B cell (primary cell): ENCODE measurements at regions not wholly inside any gene's neighbourhood (a gene's known extent, or its start where the extent isn't known, plus 50 kb on each side); places are given as distances from the start of the nearest gene placed in this dataset.

Source experiments
- ATAC-seq: fragments of 200-7000 bp; cut with Tn5 transposase; one replicate; pipeline ENCODE4 v1.10.0; 2021; ENCODE audit warnings: low read depth, mild to moderate bottlenecking, moderate number of reproducible peaks, moderate library complexity
- CTCF ChIA-PET: fragments of 350-600 bp; sonication (Branson Sonifier 250); formaldehyde crosslinking; loops from one replicate; lab custom pipeline; 2021; ENCODE audit warnings: antibody characterized with exemption, inconsistent platforms; lab: Charles Lee
- POLR2A ChIA-PET: fragments of 350-600 bp; sonication (Branson Sonifier 250); formaldehyde crosslinking; loops from one replicate; lab custom pipeline; 2021; ENCODE audit warnings: antibody characterized with exemption; lab: Charles Lee
- DNase-seq: peaks from one replicate; pipeline ENCODE4 v3.0.0; 2013
- H2AFZ ChIP-seq: 2 replicates; pipeline ENCODE4 v1.6.1; 2012; ENCODE audit warnings: mild to moderate bottlenecking, low read depth, low read length; ENCODE audit not compliant: insufficient read depth, poor library complexity, severe bottlenecking
- H3K27ac ChIP-seq, 2 donors: 1 replicate in 1 of 2; 2 replicates in 1 of 2; pipeline ENCODE4 v1.5.1; 2012 to 2013; ENCODE audit warnings: low read length in 2 of 2, mild to moderate bottlenecking in 2 of 2, moderate library complexity in 1 of 2
- H3K27me3 ChIP-seq, 4 experiments: fragments of 200-600 bp in 1 of 4; sonication (generic) in 1 of 4; replicated peaks in 1 of 4; 1 replicate in 2 of 4; 2 replicates in 2 of 4; pipeline versions ENCODE4 v1.6.1 to v1.7.0; 2013 to 2016; ENCODE audit warnings: low read length in 3 of 4, mild to moderate bottlenecking in 2 of 4, mixed read lengths in 1 of 4, moderate library complexity in 1 of 4; ENCODE audit not compliant: insufficient read depth in 4 of 4, control insufficient read depth in 3 of 4; ENCODE audit errors: control extremely low read depth in 1 of 4
- H3K36me3 ChIP-seq, 2 experiments: replicated peaks in 1 of 2; 1 replicate in 1 of 2; 2 replicates in 1 of 2; pipeline versions ENCODE4 v1.6.1 to v1.7.1; 2013; ENCODE audit warnings: low read length in 1 of 2; ENCODE audit not compliant: insufficient read depth in 2 of 2, control insufficient read depth in 1 of 2; ENCODE audit errors: control extremely low read depth in 1 of 2, extremely low read depth in 1 of 2
- H3K4me1 ChIP-seq, 2 donors: fragments of 200-600 bp in 1 of 2; sonication (generic) in 1 of 2; 1 replicate in 1 of 2; 2 replicates in 1 of 2; pipeline versions ENCODE4 v1.5.1 to v1.6.1; 2013 to 2017; ENCODE audit warnings: low read length in 2 of 2; ENCODE audit not compliant: control insufficient read depth in 2 of 2, insufficient read depth in 2 of 2
- H3K4me2 ChIP-seq: replicated peaks from 2 replicates; pipeline ENCODE3; 2012; ENCODE audit warnings: mild to moderate bottlenecking, low read depth, low read length; ENCODE audit not compliant: poor library complexity, severe bottlenecking
- H3K4me3 ChIP-seq, 5 experiments: fragments of 200-600 bp in 1 of 5; sonication (generic) in 1 of 5; 1 replicate in 3 of 5; 2 replicates in 2 of 5; pipeline versions ENCODE4 v1.5.1 to v1.7.0; 2011 to 2016; ENCODE audit warnings: low read length in 4 of 5, mild to moderate bottlenecking in 4 of 5, low read depth in 2 of 5, control low read depth in 1 of 5, moderate library complexity in 1 of 5; ENCODE audit not compliant: insufficient read depth in 1 of 5; ENCODE audit errors: control extremely low read depth in 1 of 5, extremely low read depth in 1 of 5
- H3K79me2 ChIP-seq: fragments of 200-600 bp; sonication (generic); one replicate; pipeline ENCODE4 v1.6.0; 2016; ENCODE audit warnings: low read length; ENCODE audit not compliant: control insufficient read depth, insufficient read depth
- H3K9ac ChIP-seq: fragments of 200-600 bp; sonication (generic); 2 replicates; pipeline ENCODE4 v1.6.1; 2017; ENCODE audit warnings: mild to moderate bottlenecking, low read length, moderate library complexity
- H3K9me3 ChIP-seq, 3 donors: one replicate each; pipeline versions ENCODE4 v1.6.1 to v1.7.1; 2013; ENCODE audit warnings: low read length in 2 of 3; ENCODE audit not compliant: control insufficient read depth in 2 of 3, insufficient read depth in 1 of 3; ENCODE audit errors: control extremely low read depth in 1 of 3
- H4K20me1 ChIP-seq: 2 replicates; pipeline ENCODE4 v1.6.0; 2012; ENCODE audit warnings: mild to moderate bottlenecking, low read length; ENCODE audit not compliant: insufficient read depth, control insufficient read depth, poor library complexity, severe bottlenecking
- H3K27ac Mint-ChIP-seq: one replicate; pipeline ENCODE4 v1.8.0; 2021; ENCODE audit warnings: mixed read lengths
- H3K27me3 Mint-ChIP-seq: one replicate; pipeline ENCODE4 v1.8.0; 2021; ENCODE audit warnings: mixed read lengths
- H3K4me1 Mint-ChIP-seq: one replicate; pipeline ENCODE4 v1.8.0; 2021; ENCODE audit warnings: mixed read lengths
- H3K4me3 Mint-ChIP-seq: one replicate; pipeline ENCODE4 v1.8.0; 2021; ENCODE audit warnings: mixed read lengths
- H3K9me3 Mint-ChIP-seq: one replicate; pipeline ENCODE4 v1.8.0; 2022; ENCODE audit warnings: mixed read lengths; ENCODE audit not compliant: insufficient read depth
- CTCF ChIP-seq: fragments of 200-600 bp; IDR thresholded peaks from one replicate; pipeline ENCODE4 v1.8.0; 2022; ENCODE audit warnings: antibody characterized with exemption, mild to moderate bottlenecking
- EZH2 ChIP-seq: IDR thresholded peaks from 2 replicates; pipeline ENCODE4 v1.6.1; 2012; ENCODE audit warnings: borderline replicate concordance, low read depth, mild to moderate bottlenecking, moderate library complexity, low read length; ENCODE audit not compliant: insufficient read depth, poor library complexity, severe bottlenecking
- WGBS: methylation state at CpG from one replicate; pipeline ENCODE4 v1.1.5; 2013; ENCODE audit warnings: missing lambda C conversion rate; ENCODE audit not compliant: insufficient coverage; 5-methylcytosine and 5-hydroxymethylcytosine counted together
- intact Hi-C: fragments of 100-400 bp; cut with micrococcal nuclease; formaldehyde crosslinking; loops from one replicate; pipeline ENCODE4 v1.10.0; 2022

GRCh38 chr18:22290004-22290403 lies 120.6 kb downstream of the GATA6 start:
- Histone ChIP-seq H3K27ac (no peak overlapping the region), H4K20me1 (no peaks in the 10 kb centered on the region), H3K9ac (no peak overlapping the region), H3K4me2 (no peak overlapping the region), H3K27me3 (no peaks in the 10 kb centered on the region), H3K36me3 (no peaks in the 10 kb centered on the region), H3K9me3 (no peaks in the 10 kb centered on the region), H2AFZ (no peak overlapping the region), H3K79me2 (no peaks in the 10 kb centered on the region), H3K4me1 (no peaks in the 10 kb centered on the region), H3K4me3 (no peak overlapping the region)
- no peaks in the 10 kb centered on the region for H3K27me3 Mint-ChIP-seq
- no peak for ATAC-seq
- no peaks in the 10 kb centered on the region for H3K9me3 Mint-ChIP-seq
- ChIA-PET POLR2A (no interaction called here), CTCF (no interaction called here)
- H3K27ac Mint-ChIP-seq = no peak overlapping the region
- H3K4me3 Mint-ChIP-seq = no peak overlapping the region
- WGBS = no CpG with 5 or more reads among the region's 1 CpG
- TF ChIP-seq EZH2 (no peak), CTCF (no peak)
- DNase-seq = no peak
- intact Hi-C loops = no loop called here
- H3K4me1 Mint-ChIP-seq = no peaks in the 10 kb centered on the region

GRCh38 chr18:22286585-22286984 lies 117.2 kb downstream of the GATA6 start:
- H3K4me1 ChIP-seq = no peaks in the 10 kb centered on the region
- no peak overlapping the region for H2AFZ ChIP-seq
- ChIA-PET CTCF (no interaction called here), POLR2A (no interaction called here)
- DNase-seq (no peak), ATAC-seq (no peak)
- H3K36me3 ChIP-seq = no peaks in the 10 kb centered on the region
- no peak overlapping the region for H3K27ac ChIP-seq
- H3K79me2 ChIP-seq = no peaks in the 10 kb centered on the region
- intact Hi-C loops = no loop called here
- WGBS = 49% methylated on average over 5 of the region's 5 CpGs
- H4K20me1 ChIP-seq = no peaks in the 10 kb centered on the region
- no peaks in the 10 kb centered on the region for H3K27me3 ChIP-seq
- H3K9ac ChIP-seq = no peak overlapping the region
- no peak overlapping the region for H3K4me3 ChIP-seq
- no peaks in the 10 kb centered on the region for H3K9me3 Mint-ChIP-seq
- H3K9me3 ChIP-seq = peaks cover 0 to 4% (median 0%) of the 10 kb centered on the region in 3 donors
- no peak overlapping the region for H3K4me3 Mint-ChIP-seq
- TF ChIP-seq CTCF (no peak), EZH2 (no peak)
- no peak overlapping the region for H3K4me2 ChIP-seq
- H3K27me3 Mint-ChIP-seq = no peaks in the 10 kb centered on the region
- no peaks in the 10 kb centered on the region for H3K4me1 Mint-ChIP-seq
- no peak overlapping the region for H3K27ac Mint-ChIP-seq
